ENCODE measurements at regions not wholly inside any gene's neighbourhood (a gene's known extent, or its start where the extent isn't known, plus 50 kb on each side); places are given as distances from the start of the nearest gene placed in this dataset.

- no peak overlapping the region for H3K27ac ChIP-seq
- no peaks in the 10 kb centered on the region for H3K4me1 ChIP-seq (replicated peaks in 1 of 2)
- WGBS, 4 donors, result 54 to 82% (median 67%) methylated on average over 2 of the region's 2 CpGs
- intact Hi-C loops (cut with DNase I), result no loop called here
- no peaks in the 10 kb centered on the region for H3K36me3 ChIP-seq (replicated peaks in 1 of 2)
- TF ChIP-seq, protein P1, sequence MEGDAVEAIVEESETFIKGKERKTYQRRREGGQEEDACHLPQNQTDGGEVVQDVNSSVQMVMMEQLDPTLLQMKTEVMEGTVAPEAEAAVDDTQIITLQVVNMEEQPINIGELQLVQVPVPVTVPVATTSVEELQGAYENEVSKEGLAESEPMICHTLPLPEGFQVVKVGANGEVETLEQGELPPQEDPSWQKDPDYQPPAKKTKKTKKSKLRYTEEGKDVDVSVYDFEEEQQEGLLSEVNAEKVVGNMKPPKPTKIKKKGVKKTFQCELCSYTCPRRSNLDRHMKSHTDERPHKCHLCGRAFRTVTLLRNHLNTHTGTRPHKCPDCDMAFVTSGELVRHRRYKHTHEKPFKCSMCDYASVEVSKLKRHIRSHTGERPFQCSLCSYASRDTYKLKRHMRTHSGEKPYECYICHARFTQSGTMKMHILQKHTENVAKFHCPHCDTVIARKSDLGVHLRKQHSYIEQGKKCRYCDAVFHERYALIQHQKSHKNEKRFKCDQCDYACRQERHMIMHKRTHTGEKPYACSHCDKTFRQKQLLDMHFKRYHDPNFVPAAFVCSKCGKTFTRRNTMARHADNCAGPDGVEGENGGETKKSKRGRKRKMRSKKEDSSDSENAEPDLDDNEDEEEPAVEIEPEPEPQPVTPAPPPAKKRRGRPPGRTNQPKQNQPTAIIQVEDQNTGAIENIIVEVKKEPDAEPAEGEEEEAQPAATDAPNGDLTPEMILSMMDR (IDR thresholded peaks at IDR 0.05), result no peak
- TF ChIP-seq POLR2A (IDR thresholded peaks at IDR 0.05), result no peak
- no peak for DNase-seq
- no peaks in the 10 kb centered on the region for H3K27me3 ChIP-seq
- H3K9me3 ChIP-seq (replicated peaks in 1 of 3), result no peaks in the 10 kb centered on the region
- H3K4me3 ChIP-seq, result no peak overlapping the region
Observed at GRCh38 chr3:95327478-95327877, 1264.6 kb downstream of the NSUN3 start.

- WGBS, 4 donors, result 56 to 78% (median 69%) methylated on average over 2 of the region's 2 CpGs
- no peak for TF ChIP-seq POLR2A (IDR thresholded peaks at IDR 0.05)
- TF ChIP-seq, protein P1 (IDR thresholded peaks at IDR 0.05), result no peak
- H3K4me3 ChIP-seq, result no peak overlapping the region
- no peak overlapping the region for H3K27ac ChIP-seq
- intact Hi-C loops (cut with DNase I), result no loop called here
- no peak for DNase-seq
- no peaks in the 10 kb centered on the region for H3K36me3 ChIP-seq (replicated peaks in 1 of 2)
- no peaks in the 10 kb centered on the region for H3K4me1 ChIP-seq (replicated peaks in 1 of 2)
- no peaks in the 10 kb centered on the region for H3K9me3 ChIP-seq (replicated peaks in 1 of 3)
- H3K27me3 ChIP-seq, result no peaks in the 10 kb centered on the region
Observed at GRCh38 chr3:95333826-95334225, 1271.0 kb downstream of the NSUN3 start.

GRCh38 chr3:95334461-95334860 lies 1271.6 kb downstream of the NSUN3 start:
- no peaks in the 10 kb centered on the region for H3K36me3 ChIP-seq (replicated peaks in 1 of 2)
- DNase-seq, result no peak
- intact Hi-C loops (cut with DNase I), result no loop called here
- H3K9me3 ChIP-seq (replicated peaks in 1 of 3), result no peaks in the 10 kb centered on the region
- no peak overlapping the region for H3K4me3 ChIP-seq
- H3K27me3 ChIP-seq, result no peaks in the 10 kb centered on the region
- no peaks in the 10 kb centered on the region for H3K4me1 ChIP-seq (replicated peaks in 1 of 2)
- no peak for TF ChIP-seq POLR2A (IDR thresholded peaks at IDR 0.05)
- TF ChIP-seq, protein P1 (IDR thresholded peaks at IDR 0.05), result no peak
- H3K27ac ChIP-seq, result no peak overlapping the region

DNA sequence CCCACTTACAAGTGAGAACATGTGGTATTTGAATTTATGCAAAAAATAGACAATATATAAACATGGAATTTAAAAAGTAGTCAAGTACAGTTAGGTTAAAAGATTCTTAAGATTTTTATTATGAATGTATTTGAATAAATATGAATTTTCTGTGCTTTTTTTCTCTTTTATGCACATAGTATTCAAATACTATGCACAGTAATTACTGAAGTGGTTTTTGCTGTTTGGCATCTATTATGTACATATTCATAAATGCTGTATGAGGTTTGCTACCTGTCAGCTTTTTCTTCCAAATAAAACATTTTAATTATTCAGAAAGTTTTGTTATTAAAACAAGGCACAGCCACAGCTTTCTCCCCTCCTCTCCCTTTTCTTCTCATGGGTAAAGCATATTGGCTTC lies 1272.7 kb downstream of the NSUN3 start:
- no peak overlapping the region for H3K27ac ChIP-seq
- H3K9me3 ChIP-seq (replicated peaks in 1 of 3), result no peaks in the 10 kb centered on the region
- DNase-seq, result no peak
- H3K4me3 ChIP-seq, result no peak overlapping the region
- H3K4me1 ChIP-seq (replicated peaks in 1 of 2), result no peaks in the 10 kb centered on the region
- TF ChIP-seq, protein P1 (IDR thresholded peaks at IDR 0.05), result no peak
- no peak for TF ChIP-seq POLR2A (IDR thresholded peaks at IDR 0.05)
- intact Hi-C loops (cut with DNase I), result no loop called here
- H3K36me3 ChIP-seq (replicated peaks in 1 of 2), result no peaks in the 10 kb centered on the region
- H3K27me3 ChIP-seq, result no peaks in the 10 kb centered on the region
